ENCODE measurements at regions not wholly inside any gene's neighbourhood (a gene's known extent, or its start where the extent isn't known, plus 50 kb on each side); places are given as distances from the start of the nearest gene placed in this dataset.

DNA sequence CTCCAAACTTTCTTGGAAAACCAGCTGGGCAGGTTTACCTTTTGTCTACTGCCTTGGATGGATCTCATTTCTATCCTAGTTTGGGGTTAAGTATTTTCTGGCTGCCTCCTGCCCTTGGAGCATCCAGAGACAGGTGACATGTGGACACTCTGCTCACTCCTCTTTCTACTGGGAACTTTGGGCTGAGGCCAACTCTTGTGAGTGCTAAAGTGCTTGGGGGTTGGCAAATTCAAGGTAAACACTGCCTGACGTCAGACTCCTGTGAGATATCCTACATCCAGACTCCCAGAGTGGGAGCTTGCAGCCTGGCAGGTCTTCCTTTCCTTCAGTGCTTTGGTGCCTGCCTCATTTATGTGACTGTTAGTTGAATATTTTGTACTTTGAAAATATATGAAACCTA lies 388.1 kb downstream of the KCNRG start:
- Histone ChIP-seq H3K36me3 (ENCODE audit: control insufficient read depth, insufficient read depth, low read length) (no peaks in the 10 kb centered on the region), H3K4me3 (ENCODE audit: low read length) (no peak overlapping the region), H3K27me3 (ENCODE audit: control insufficient read depth, insufficient read depth, low read length) (no peaks in the 10 kb centered on the region), H3K9me3 (ENCODE audit: control insufficient read depth, low read length) (no peaks in the 10 kb centered on the region), H3K4me1 (ENCODE audit: control insufficient read depth, insufficient read depth, low read length) (no peaks in the 10 kb centered on the region), H3K9ac (ENCODE audit: low read length) (no peak overlapping the region)

DNA sequence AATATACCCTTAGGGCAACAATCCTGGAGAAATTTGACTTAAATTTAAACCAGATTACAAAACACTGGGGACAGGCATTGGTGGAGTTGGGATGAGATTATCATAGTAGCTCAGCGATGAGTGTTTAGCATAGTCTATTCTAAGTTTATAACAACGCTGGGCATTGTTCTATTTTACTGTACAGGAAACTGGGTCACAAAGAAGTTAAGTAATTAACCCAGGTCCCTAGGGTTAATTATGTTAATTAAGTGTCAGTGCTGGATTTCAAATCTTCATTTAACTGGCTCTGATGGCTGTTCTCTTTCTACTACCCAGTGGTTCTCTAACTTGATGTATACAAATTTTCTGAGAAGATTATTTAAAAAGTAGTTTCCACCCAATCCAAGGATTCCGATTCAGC lies 388.9 kb downstream of the KCNRG start:
- Histone ChIP-seq H3K9ac (ENCODE audit: low read length) (no peak overlapping the region), H3K9me3 (ENCODE audit: control insufficient read depth, low read length) (no peaks in the 10 kb centered on the region), H3K27me3 (ENCODE audit: control insufficient read depth, insufficient read depth, low read length) (no peaks in the 10 kb centered on the region), H3K4me1 (ENCODE audit: control insufficient read depth, insufficient read depth, low read length) (no peaks in the 10 kb centered on the region), H3K36me3 (ENCODE audit: control insufficient read depth, insufficient read depth, low read length) (no peaks in the 10 kb centered on the region), H3K4me3 (ENCODE audit: low read length) (no peak overlapping the region)

DNA sequence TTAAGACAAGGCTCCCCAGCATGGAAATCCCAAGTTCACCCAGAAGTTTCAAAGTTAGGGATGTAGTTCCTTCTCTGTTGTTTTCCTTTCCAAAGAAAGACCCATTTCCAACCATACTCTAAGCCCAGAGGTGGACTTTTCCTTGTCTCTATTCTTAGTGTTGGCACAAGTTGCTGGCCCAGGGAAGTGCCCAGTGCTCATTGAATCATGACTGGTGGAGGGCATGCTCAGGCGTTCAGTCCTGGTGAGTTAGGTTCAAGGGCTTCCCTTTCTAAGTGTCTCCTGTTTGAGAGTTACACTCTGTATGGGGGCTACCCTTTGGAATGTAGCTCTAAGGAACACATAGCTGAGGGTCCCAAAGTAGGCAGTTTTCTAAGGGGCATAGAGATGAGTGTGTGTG lies 389.5 kb downstream of the KCNRG start:
- Histone ChIP-seq H3K4me3 (ENCODE audit: low read length) (no peak overlapping the region), H3K9ac (ENCODE audit: low read length) (no peak overlapping the region), H3K4me1 (ENCODE audit: control insufficient read depth, insufficient read depth, low read length) (no peaks in the 10 kb centered on the region), H3K9me3 (ENCODE audit: control insufficient read depth, low read length) (no peaks in the 10 kb centered on the region), H3K36me3 (ENCODE audit: control insufficient read depth, insufficient read depth, low read length) (no peaks in the 10 kb centered on the region), H3K27me3 (ENCODE audit: control insufficient read depth, insufficient read depth, low read length) (no peaks in the 10 kb centered on the region)

DNA sequence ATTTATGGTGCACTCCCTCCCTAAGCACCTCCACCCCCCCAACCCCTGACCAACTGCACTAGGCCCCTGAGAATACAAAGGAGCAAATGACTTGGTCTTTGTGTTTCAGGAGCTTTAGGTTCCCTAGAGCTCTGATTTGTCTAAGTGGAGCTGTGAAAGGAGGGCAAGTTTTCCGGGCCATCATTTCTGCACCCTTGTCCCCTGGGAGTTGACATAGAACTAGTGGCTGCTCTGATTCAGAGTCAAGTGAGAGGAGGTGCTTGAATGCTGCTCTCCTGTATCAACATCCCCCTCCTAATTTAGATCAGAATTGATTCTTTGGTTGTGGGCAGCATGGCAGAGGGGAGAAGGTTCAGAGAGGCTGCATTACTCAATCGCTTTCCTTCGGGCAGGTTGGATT lies 391.6 kb downstream of the KCNRG start:
- no peaks in the 10 kb centered on the region for H3K9me3 ChIP-seq (ENCODE audit: control insufficient read depth, low read length)
- H3K36me3 ChIP-seq (ENCODE audit: control insufficient read depth, insufficient read depth, low read length), result no peaks in the 10 kb centered on the region
- H3K4me1 ChIP-seq (ENCODE audit: control insufficient read depth, insufficient read depth, low read length), result no peaks in the 10 kb centered on the region
- no peak overlapping the region for H3K4me3 ChIP-seq (ENCODE audit: low read length)
- no peak overlapping the region for H3K9ac ChIP-seq (ENCODE audit: low read length)
- H3K27me3 ChIP-seq (ENCODE audit: control insufficient read depth, insufficient read depth, low read length), result no peaks in the 10 kb centered on the region

DNA sequence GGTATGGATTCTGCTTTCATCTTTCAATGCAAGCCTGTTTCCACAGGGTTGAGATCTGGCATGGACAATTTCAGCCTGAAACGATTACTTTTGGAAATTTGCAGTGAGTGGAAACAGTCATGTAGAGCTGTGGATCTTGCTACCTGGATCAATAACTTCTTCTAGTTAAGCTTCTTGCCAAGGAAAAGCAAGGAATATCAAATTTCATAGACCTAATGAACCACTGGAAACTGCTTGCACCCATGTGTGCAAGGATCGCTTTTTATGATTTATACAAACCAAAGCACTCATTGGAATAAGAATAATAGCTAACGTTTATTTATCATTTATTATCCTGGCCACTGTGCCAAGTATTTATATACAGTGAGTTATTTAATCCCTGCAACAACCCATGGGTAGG lies 392.8 kb downstream of the KCNRG start:
- Histone ChIP-seq H3K4me1 (ENCODE audit: control insufficient read depth, insufficient read depth, low read length) (no peaks in the 10 kb centered on the region), H3K9me3 (ENCODE audit: control insufficient read depth, low read length) (no peaks in the 10 kb centered on the region), H3K36me3 (ENCODE audit: control insufficient read depth, insufficient read depth, low read length) (no peaks in the 10 kb centered on the region), H3K9ac (ENCODE audit: low read length) (no peak overlapping the region), H3K4me3 (ENCODE audit: low read length) (no peak overlapping the region), H3K27me3 (ENCODE audit: control insufficient read depth, insufficient read depth, low read length) (no peaks in the 10 kb centered on the region)

DNA sequence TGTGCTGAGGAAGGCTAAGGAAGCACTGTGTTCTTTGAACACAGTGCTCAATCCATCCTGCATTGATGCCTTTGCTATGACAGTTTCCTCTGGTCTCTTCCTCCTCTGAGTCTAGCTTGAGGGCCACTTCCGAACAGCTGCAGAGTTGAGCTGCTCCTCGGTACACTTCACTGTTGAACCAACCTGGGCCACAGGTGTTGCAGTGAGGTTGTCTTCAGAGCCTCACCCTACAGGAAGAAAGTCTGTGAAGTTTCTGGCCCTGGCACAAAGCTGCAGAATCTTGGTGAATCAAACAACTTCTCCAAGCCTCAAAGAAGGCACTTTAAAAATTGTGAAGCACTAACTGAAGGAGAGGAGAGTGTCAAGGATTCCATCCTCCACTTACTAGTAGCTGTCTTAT lies 394.0 kb downstream of the KCNRG start:
- Histone ChIP-seq H3K9me3 (ENCODE audit: control insufficient read depth, low read length) (no peaks in the 10 kb centered on the region), H3K4me3 (ENCODE audit: low read length) (no peak overlapping the region), H3K9ac (ENCODE audit: low read length) (no peak overlapping the region), H3K4me1 (ENCODE audit: control insufficient read depth, insufficient read depth, low read length) (no peaks in the 10 kb centered on the region), H3K36me3 (ENCODE audit: control insufficient read depth, insufficient read depth, low read length) (no peaks in the 10 kb centered on the region), H3K27me3 (ENCODE audit: control insufficient read depth, insufficient read depth, low read length) (no peaks in the 10 kb centered on the region)

DNA sequence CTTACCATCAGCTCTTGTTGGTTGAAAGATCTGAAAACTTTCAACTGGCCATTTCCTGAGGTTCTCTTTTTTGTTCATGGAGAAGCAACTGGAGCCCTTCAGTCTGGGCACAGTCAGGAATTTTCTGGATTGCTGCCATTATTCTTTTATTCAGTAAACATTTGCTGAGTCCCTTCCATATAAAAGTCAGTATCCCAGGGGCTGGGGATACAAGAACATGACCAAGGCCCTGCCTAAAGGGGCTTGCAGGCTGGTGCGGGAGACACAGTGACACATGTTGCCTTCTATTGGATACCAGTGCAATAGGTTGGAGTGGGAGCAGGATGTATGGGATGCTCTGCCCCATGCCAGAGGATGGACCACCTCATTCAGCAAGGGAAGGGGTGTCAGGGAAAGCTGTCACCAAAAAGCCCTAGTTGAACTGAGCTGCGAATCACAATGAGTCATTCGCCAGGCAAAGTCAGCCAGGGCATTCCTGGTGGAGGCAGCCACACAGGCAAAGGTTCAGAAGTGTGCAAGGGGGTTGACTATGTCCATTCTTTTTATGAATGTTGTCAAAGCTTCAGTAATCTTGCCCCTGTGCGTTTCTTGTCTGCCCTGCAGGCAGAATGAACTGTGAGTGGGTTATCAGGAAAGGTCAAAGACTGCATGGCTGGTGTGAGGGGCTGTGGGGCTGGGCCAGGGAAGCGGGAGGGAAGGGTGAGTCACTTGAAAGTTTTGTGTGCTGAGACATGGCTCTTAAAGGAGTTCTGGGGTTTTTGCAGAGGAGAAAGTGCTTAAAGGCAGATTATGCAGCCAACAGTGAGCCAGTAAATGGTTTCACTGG lies 395.9 kb downstream of the KCNRG start:
- Histone ChIP-seq H3K4me1 (ENCODE audit: control insufficient read depth, insufficient read depth, low read length) (no peaks in the 10 kb centered on the region), H3K36me3 (ENCODE audit: control insufficient read depth, insufficient read depth, low read length) (no peaks in the 10 kb centered on the region), H3K27me3 (ENCODE audit: control insufficient read depth, insufficient read depth, low read length) (no peaks in the 10 kb centered on the region), H3K9me3 (ENCODE audit: control insufficient read depth, low read length) (no peaks in the 10 kb centered on the region), H3K4me3 (ENCODE audit: low read length) (no peak overlapping the region), H3K9ac (ENCODE audit: low read length) (no peak overlapping the region)

DNA sequence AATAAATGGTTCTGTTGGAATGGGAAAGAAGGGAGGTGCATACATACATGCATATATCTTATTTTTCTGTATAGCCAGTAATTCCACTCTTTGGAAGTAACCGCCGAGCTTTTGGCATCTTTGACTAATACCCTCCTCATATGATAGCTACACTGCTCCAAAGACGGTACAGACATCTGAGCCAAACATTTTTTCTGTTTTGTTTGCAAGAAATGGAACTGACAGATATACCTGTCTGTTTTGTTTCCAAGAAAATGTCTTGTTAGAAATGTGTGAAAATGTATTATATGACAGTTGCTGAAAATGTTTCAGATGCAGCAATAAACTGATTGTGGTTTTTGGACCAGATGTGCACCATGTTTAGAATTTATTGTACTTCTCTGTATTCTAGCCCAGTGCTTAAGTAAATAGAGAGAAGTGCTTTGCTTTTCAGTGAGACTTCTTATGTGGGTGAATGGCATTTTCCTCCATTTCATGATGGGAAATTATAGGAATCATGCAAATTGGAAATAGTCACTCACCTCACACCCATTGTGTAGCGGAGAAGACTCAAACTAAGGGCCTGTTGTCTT lies 396.9 kb downstream of the KCNRG start:
- Histone ChIP-seq H3K27me3 (ENCODE audit: control insufficient read depth, insufficient read depth, low read length) (no peaks in the 10 kb centered on the region), H3K4me1 (ENCODE audit: control insufficient read depth, insufficient read depth, low read length) (no peaks in the 10 kb centered on the region), H3K4me3 (ENCODE audit: low read length) (no peak overlapping the region), H3K9me3 (ENCODE audit: control insufficient read depth, low read length) (no peaks in the 10 kb centered on the region), H3K9ac (ENCODE audit: low read length) (no peak overlapping the region), H3K36me3 (ENCODE audit: control insufficient read depth, insufficient read depth, low read length) (no peaks in the 10 kb centered on the region)

DNA sequence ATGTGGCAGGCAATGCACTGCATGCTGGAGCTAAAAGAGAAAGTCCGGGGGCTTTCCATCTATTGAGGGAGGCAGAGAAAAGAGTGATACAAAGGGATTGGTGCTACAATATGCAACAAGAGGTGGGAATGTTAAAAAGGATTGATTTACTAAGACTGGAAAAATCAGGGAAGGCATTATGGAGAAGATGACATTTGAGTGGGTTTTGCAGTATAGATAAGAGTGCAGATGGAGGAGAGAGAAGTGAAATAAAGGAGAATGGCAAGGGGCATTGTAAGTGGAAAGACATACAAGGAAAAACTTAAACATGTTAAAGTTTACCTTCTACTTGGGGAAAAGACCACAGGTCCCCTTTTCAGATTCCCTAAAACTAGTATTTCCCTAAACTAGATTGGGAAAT lies 399.4 kb downstream of the KCNRG start:
- H3K4me3 ChIP-seq (ENCODE audit: low read length), result no peak overlapping the region

DNA sequence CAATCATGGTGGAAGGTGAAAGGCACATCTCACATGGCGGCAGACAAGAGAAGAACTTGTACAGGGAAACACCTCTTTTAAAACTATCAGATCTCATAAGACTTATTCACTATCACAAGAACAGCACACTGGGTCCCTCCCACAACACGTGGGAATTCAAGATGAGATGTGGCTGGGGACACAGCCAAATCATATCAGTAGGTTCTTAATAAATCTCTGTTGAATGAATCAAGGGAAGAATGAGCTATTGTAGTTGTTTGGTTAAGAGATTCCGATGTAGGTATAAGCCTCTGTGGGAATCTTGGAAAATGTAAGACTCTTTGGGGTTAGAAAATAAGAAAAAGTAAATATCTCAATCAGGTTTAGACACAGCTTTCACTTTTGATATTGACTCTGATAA lies 400.2 kb downstream of the KCNRG start:
- Histone ChIP-seq H3K9ac (ENCODE audit: low read length) (no peak overlapping the region), H3K4me1 (ENCODE audit: control insufficient read depth, insufficient read depth, low read length) (no peaks in the 10 kb centered on the region), H3K27me3 (ENCODE audit: control insufficient read depth, insufficient read depth, low read length) (no peaks in the 10 kb centered on the region), H3K4me3 (ENCODE audit: low read length) (no peak overlapping the region), H3K36me3 (ENCODE audit: control insufficient read depth, insufficient read depth, low read length) (no peaks in the 10 kb centered on the region), H3K9me3 (ENCODE audit: control insufficient read depth, low read length) (no peaks in the 10 kb centered on the region)

More for the DNA sequence above, 399.4 kb downstream of the KCNRG start:
- Histone ChIP-seq H3K4me1 (ENCODE audit: control insufficient read depth, insufficient read depth, low read length) (no peaks in the 10 kb centered on the region), H3K27me3 (ENCODE audit: control insufficient read depth, insufficient read depth, low read length) (no peaks in the 10 kb centered on the region), H3K36me3 (ENCODE audit: control insufficient read depth, insufficient read depth, low read length) (no peaks in the 10 kb centered on the region), H3K9me3 (ENCODE audit: control insufficient read depth, low read length) (no peaks in the 10 kb centered on the region), H3K9ac (ENCODE audit: low read length) (no peak overlapping the region)

DNA sequence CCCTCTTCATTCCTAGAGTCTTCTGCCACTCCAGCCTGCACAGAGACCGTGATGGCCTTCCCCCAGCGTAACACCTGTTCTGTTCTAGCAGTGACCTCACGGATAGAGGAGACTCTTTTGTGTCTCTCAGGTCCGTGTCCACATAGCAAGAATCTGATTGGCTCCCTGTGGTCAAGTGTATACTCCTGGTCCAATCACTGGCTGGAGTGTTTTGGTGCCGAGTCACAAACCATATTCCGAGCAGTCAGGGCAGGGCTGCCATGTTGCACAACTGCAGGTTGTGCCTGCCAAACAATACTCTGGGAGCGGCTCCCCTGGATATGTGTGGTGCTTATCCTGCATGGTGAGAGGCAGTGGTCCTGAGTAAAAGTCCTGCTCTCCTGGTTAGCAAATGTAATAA lies 402.4 kb downstream of the KCNRG start:
- Histone ChIP-seq H3K36me3 (ENCODE audit: control insufficient read depth, insufficient read depth, low read length) (no peaks in the 10 kb centered on the region), H3K27me3 (ENCODE audit: control insufficient read depth, insufficient read depth, low read length) (no peaks in the 10 kb centered on the region), H3K4me3 (ENCODE audit: low read length) (no peak overlapping the region), H3K4me1 (ENCODE audit: control insufficient read depth, insufficient read depth, low read length) (peaks cover 11% of the 10 kb centered on the region), H3K9me3 (ENCODE audit: control insufficient read depth, low read length) (no peaks in the 10 kb centered on the region), H3K9ac (ENCODE audit: low read length) (no peak overlapping the region)

DNA sequence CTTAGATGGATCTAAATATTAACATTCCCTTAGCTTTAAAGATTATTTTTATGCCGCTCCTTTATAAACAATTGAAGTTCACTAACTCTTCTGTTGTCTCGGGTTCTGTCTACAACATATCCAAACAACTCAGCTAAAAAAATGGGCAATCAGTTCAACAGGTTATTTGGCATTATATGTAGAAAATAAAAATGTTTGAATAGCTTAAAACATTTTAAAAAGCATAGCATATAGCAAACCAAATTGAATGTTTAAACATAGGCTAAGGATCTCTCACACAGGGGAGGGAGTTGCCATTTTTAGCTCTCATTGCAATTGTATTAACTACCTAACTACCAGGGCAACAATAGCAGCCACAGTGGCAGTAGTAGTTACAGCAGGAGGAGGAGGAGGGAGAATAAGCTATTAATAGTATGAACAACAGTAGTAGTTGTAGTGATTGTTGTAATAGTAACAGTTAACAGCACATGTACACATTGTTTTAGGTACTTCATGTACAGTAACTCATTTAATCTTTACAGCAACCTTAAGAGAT lies 404.2 kb downstream of the KCNRG start:
- Histone ChIP-seq H3K27me3 (ENCODE audit: control insufficient read depth, insufficient read depth, low read length) (no peaks in the 10 kb centered on the region), H3K4me1 (ENCODE audit: control insufficient read depth, insufficient read depth, low read length) (peaks cover 12% of the 10 kb centered on the region), H3K9ac (ENCODE audit: low read length) (no peak overlapping the region), H3K36me3 (ENCODE audit: control insufficient read depth, insufficient read depth, low read length) (no peaks in the 10 kb centered on the region), H3K4me3 (ENCODE audit: low read length) (no peak overlapping the region), H3K9me3 (ENCODE audit: control insufficient read depth, low read length) (no peaks in the 10 kb centered on the region)
